Stimulated activated CD8-positive, alpha-beta memory T cell treated with anti-CD3 and anti-CD28 coated beads, Interleukin-12 subunit alpha, Interleukin-12 subunit beta, amount 100 ng/mL, for 1 hour (primary cell): ENCODE measurements at regions not wholly inside any gene's neighbourhood (a gene's known extent, or its start where the extent isn't known, plus 50 kb on each side); places are given as distances from the start of the nearest gene placed in this dataset.

Experiments
- DNase-seq: peaks from one replicate; pipeline ENCODE4 v3.0.0-alpha.2; 2020; ENCODE audit warnings: low read depth

DNA sequence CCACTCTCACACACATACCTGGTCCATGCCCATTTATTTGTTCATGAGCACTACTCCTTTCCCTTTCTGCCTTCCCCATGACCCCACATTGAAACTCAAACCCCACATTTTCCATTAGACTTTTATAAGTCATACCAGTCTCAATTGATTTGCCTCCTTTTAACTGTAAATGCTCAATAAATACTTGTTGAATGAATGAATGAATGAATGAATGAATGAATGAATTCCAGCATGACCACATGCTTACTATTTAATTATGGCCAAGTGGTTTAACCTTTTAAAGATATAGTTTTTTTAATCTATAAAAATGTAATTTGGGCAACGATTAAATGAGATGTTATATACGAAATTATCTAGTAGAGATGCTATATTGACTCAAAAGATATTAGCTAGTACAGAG, 54.1 kb upstream of the GRAMD2B start:
- no peak for DNase-seq

DNA sequence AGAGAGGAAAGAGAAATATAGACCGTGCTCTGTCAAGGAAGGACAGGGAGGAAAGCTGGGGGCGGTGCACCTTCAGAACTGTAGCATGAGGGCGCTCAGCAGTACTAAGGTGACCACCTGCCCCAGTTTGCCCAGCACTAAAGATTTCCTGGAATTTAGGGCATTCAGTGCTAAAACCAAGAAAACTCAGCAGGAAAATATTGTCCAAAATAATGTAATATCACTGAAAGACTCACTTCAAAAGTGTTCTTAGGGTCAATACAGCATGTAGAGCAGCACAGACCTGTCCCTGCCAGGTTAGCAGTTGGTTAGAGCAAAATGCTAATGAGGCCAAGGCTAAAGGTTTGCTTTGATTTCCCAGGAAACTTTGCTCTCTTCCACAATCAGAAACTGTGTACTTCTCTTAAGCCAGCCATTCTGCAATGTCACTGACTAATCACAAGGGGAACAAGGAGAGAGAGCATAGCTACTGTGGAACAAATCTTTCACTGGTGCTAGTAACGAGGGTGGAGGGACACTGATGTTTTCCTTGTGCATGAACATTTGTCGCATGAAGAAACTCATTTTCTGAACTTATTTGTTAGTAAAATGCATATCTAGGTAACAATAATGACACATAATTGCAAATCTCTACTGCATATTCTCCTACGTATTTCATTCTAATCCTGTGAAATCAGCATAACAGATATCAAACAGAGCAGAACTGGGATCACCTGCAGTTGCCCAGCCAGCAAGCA, 53.0 kb upstream of the GRAMD2B start:
- no peak for DNase-seq

DNA sequence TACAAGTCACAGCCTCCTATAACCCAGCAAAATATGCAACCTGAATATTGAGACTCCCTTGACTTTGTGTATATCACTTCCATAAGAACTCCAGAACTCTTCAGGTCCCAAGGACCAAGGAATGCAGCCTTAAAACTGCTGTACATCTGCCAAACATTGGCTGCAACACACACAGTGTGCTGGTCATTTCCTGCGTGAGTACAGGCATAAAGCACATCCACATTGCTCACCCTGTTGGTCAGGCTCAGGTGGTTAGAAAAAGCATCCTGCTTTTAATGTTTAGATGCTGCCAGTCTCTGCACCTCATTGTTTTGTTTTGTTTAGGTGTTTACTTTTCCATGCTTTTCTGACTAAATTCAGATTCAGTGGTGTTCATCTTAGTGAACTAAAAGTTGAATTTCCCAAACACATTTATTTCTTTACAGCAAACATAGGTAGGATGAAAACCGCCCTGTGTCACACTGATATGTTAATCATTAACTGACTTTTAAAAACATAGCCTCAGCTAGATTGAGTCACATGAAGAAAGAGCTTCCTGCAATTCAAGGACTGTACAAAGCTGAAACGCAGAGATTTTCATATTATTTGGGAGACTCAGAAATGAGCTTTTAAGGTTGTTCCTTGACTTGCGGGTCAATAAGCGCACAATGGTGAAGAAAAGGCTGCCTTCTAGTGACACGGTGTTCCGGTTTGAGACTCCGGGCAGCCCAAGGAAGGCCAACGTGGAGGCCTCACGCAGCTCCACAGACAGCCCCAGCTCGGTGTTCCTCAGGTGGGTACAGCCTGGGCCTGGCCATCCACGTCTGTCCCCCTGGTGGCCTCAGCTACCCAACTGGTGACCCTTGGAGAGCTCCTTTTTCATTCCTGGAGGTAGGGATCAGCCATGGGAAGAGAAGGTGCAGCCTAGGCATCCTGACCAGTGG, 52.2 kb upstream of the GRAMD2B start:
- DNase-seq = no peak

DNA sequence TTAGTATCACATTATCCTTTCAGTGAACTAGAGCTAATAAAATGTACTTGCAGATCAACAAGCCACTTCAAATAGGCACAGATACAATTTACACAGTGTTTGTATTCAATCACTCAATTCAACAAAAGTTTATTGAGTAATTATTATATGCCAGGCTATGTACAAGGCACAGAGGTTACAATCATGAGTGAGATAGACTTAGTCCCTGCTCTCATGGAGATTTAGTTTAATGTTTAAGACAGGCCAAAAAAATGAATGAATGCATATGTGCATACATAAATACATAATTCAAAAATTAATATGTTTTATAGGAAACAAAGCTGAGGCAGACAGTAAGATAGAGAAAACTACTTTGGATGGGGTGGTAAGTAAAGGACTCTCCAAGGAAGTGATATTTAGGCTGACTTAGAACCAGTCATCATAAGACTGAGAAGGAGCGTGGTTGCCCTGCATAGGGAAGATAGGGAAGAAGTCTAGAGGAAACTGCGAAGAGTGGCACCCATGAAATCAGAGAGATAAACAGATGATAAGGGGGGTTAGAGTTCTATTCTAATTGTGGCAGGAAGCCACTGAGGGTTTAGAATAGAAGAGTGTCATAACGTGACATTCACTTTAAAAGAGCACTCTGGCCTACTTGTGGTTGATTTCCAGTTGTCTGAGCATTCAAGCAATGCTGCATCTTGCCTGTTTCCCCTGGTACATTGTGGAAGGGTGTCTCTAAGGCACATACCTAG, 49.7 kb upstream of the GRAMD2B start:
- DNase-seq = no peak
